HFFc6 (cell line): ENCODE measurements at regions not wholly inside any gene's neighbourhood (a gene's known extent, or its start where the extent isn't known, plus 50 kb on each side); places are given as distances from the start of the nearest gene placed in this dataset.
A peak's percentile ranks its signal among the peaks of the same experiment; 100 is the strongest.
"Not testable (repeated sequence)": the region's sequence is repeated elsewhere in the genome, so short reads cannot be mapped to it uniquely, and the experiment has no call there.

Source experiments
- DNase-seq: peaks from one replicate; pipeline ENCODE4 v3.0.0-alpha.2; 2018
- H3K27ac Mint-ChIP-seq: 2 replicates; pipeline ENCODE4 v1.8.0; 2020; ENCODE audit warnings: mild to moderate bottlenecking, mixed read lengths
- H3K27me3 Mint-ChIP-seq: 2 replicates; pipeline ENCODE4 v1.8.0; 2021; ENCODE audit warnings: mild to moderate bottlenecking, moderate library complexity, mixed read lengths; ENCODE audit not compliant: insufficient read depth
- H3K36me3 Mint-ChIP-seq: 2 replicates; pipeline ENCODE4 v1.8.0; 2021; ENCODE audit warnings: low read depth, mixed read lengths
- H3K4me1 Mint-ChIP-seq: 2 replicates; pipeline ENCODE4 v1.8.0; 2020; ENCODE audit warnings: low read depth, mixed read lengths
- H3K4me3 Mint-ChIP-seq: 2 replicates; pipeline ENCODE4 v1.8.0; 2020; ENCODE audit warnings: mild to moderate bottlenecking, moderate library complexity, mixed read lengths
- H3K9me3 Mint-ChIP-seq: 2 replicates; pipeline ENCODE4 v1.8.0; 2020; ENCODE audit warnings: mild to moderate bottlenecking, mixed read lengths
- TF ChIP-seq, protein P1 (sequence below): fragments of 200-600 bp; sonication (generic); IDR thresholded peaks from 2 replicates; pipeline ENCODE4 v1.5.0; 2021; ENCODE audit warnings: antibody characterized with exemption, mild to moderate bottlenecking

DNA sequence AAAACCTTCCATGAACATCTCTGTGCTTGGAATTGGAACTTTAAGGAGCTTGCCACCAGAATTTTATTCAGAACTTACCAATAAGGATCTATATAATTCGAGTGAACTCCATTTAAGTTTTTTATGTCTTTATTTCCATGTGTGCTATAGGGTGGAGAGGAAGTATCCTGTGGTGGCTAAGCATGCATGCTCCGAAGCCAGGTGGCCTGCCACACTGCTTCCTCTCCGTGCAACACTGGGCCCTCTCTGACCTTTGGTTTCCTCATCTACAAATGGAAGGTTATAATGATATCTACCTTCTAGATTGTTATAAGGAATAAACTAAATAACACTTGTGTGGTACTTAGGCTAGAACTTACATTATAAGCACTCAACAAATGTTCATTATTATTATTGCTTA is 382.1 kb downstream of the PTPRC start:
- no peaks in the 10 kb centered on the region for H3K9me3 Mint-ChIP-seq
- no peak overlapping the region for H3K4me3 Mint-ChIP-seq
- H3K36me3 Mint-ChIP-seq, result no peaks in the 10 kb centered on the region
- no peak overlapping the region for H3K27ac Mint-ChIP-seq
- no peaks in the 10 kb centered on the region for H3K27me3 Mint-ChIP-seq
- TF ChIP-seq, protein P1, sequence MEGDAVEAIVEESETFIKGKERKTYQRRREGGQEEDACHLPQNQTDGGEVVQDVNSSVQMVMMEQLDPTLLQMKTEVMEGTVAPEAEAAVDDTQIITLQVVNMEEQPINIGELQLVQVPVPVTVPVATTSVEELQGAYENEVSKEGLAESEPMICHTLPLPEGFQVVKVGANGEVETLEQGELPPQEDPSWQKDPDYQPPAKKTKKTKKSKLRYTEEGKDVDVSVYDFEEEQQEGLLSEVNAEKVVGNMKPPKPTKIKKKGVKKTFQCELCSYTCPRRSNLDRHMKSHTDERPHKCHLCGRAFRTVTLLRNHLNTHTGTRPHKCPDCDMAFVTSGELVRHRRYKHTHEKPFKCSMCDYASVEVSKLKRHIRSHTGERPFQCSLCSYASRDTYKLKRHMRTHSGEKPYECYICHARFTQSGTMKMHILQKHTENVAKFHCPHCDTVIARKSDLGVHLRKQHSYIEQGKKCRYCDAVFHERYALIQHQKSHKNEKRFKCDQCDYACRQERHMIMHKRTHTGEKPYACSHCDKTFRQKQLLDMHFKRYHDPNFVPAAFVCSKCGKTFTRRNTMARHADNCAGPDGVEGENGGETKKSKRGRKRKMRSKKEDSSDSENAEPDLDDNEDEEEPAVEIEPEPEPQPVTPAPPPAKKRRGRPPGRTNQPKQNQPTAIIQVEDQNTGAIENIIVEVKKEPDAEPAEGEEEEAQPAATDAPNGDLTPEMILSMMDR, result no peak
- DNase-seq, result no peak
- H3K4me1 Mint-ChIP-seq, result no peaks in the 10 kb centered on the region

DNA sequence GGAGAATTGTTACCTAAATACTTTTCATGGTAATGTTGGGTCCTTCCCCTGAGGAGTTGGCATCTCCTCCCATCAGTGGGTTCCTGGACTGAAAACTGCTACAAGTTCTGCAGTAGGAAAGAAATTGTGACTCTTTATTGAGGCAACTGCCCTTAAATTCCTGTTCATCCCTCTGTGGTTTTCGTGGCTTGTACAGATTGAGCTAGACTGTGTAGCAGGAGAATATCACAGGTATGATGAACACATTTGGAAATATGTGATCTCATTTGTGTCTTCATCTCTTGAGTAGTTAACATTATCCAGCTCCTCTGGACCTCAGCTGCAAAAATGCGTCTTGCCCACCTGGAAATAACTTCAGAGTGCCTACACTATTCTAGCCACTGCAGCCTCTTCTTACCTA is 390.6 kb downstream of the PTPRC start:
- Mint-ChIP-seq H3K4me3 (no peak overlapping the region), H3K4me1 (peaks cover 12% of the 10 kb centered on the region), H3K36me3 (no peaks in the 10 kb centered on the region), H3K9me3 (no peaks in the 10 kb centered on the region), H3K27me3 (peaks cover 4% of the 10 kb centered on the region), H3K27ac (peak overlapping the region; percentile 25; the same call in 1 of the 2 replicates)
- TF ChIP-seq, protein P1, result no peak
- peak; percentile 50 for DNase-seq

DNA sequence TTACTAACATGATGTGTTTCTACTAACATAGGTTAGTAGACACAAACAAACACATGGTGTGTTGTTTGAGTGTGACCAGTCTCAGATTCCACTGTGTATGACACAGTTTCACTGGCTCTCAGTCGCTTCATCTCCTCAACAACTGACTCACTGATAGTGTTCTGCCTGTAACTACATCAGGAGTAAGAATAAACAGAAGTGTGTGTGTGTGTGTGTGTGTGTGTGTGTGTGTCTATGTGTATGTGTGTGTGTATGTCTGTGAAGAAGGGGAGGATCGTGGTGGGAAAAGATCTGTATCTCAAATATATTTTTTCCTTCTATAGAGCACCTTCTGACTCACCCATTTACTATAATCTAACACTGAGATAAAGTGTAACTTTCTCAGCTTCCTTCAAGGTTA is 391.0 kb downstream of the PTPRC start:
- H3K9me3 Mint-ChIP-seq, result no peaks in the 10 kb centered on the region
- H3K27me3 Mint-ChIP-seq, result peaks cover 4% of the 10 kb centered on the region
- no peak overlapping the region for H3K4me3 Mint-ChIP-seq
- TF ChIP-seq, protein P1, result no peak
- H3K27ac Mint-ChIP-seq, result peak overlapping the region; percentile 25; the same call in 1 of the 2 replicates
- DNase-seq, result peak; percentile 79
- peaks cover 12% of the 10 kb centered on the region for H3K4me1 Mint-ChIP-seq
- no peaks in the 10 kb centered on the region for H3K36me3 Mint-ChIP-seq

DNA sequence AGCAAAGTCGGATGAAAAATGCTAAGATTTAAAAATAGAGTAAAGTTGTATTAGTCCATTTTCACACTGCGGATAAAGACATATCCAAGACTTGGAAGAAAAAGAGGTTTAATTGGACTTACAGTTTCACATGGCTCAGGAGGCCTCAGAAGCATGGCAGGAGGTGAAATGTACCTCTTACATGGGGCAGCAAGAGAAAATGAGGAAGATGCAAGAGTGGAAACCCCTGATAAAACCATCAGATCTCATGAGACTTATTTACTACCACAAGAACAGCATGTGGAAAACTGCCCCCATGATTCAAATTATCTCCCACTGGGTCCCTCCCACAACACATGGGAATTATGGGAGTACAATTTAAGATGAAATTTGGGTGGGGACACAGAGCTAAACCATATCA is 391.7 kb downstream of the PTPRC start:
- H3K4me3 Mint-ChIP-seq, H3K36me3 Mint-ChIP-seq, DNase-seq, H3K27ac Mint-ChIP-seq, H3K9me3 Mint-ChIP-seq, H3K27me3 Mint-ChIP-seq: not testable (repeated sequence)
- H3K4me1 Mint-ChIP-seq, result peaks cover 12% of the 10 kb centered on the region

DNA sequence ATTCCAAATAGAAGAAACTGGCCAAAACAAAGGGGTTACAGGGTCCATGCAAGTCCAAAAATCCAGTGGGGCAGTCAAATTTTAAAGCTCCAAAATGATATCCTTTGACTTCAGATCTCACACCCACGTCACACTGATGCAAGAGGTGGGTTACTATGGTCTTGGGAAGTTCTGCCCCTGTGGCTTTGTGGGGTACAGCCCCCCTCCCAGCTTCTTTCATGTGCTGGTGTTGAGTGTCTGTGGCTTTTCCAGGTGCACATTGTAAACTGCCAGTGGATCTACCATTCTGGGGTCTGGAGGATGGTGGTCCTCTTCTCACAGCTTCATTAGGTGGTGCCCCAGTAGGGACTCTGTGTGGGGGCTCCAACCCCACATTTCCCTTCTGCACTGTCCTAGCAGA is 392.3 kb downstream of the PTPRC start:
- H3K27me3 Mint-ChIP-seq, H3K4me3 Mint-ChIP-seq, DNase-seq, H3K27ac Mint-ChIP-seq, H3K36me3 Mint-ChIP-seq, H3K9me3 Mint-ChIP-seq: not testable (repeated sequence)
- H3K4me1 Mint-ChIP-seq, result peaks cover 12% of the 10 kb centered on the region

DNA sequence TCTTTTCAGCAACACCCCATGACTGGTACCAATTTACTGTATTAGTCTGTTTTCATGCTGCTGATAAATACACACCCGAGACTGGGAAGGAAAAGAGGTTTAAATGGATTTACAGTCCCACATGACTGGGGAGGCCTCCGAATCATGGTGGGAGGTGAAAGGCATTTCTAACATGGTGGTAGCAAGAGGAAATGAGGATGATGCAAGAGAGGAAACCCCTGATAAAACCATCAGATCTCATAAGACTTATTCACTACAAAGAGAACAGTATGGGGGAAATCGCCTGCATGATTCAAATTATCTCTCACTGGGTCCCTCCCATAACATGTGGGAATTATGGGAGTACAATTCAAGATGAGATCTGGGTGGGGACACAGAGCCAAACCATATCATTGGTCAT is 393.6 kb downstream of the PTPRC start:
- not testable (repeated sequence) for H3K4me3 Mint-ChIP-seq, H3K27ac Mint-ChIP-seq, DNase-seq, H3K9me3 Mint-ChIP-seq, H3K36me3 Mint-ChIP-seq, H3K27me3 Mint-ChIP-seq
- peaks cover 12% of the 10 kb centered on the region for H3K4me1 Mint-ChIP-seq

DNA sequence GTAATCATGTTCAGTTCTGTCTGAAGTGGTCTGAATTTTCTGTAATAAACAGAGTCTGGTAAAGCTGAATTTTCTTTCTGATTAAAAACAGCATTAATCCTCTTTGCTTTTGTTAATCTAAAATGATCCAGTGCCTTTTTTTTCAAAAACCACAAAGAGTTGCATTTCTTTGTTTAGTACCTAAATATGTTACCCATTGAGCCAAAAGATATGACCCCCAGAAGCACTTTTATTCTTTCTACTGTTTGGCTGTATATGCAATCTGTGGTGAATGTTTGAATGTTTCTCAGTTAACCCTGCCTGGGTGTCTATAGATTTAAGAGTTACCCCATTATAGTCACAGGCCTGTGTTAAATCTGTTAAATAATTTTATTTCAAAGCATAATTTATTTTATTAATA is 394.8 kb downstream of the PTPRC start:
- no peak overlapping the region for H3K4me3 Mint-ChIP-seq
- H3K27ac Mint-ChIP-seq, result no peak overlapping the region
- peaks cover 12% of the 10 kb centered on the region for H3K4me1 Mint-ChIP-seq
- no peaks in the 10 kb centered on the region for H3K27me3 Mint-ChIP-seq
- no peaks in the 10 kb centered on the region for H3K36me3 Mint-ChIP-seq
- TF ChIP-seq, protein P1, result no peak
- DNase-seq, result no peak
- H3K9me3 Mint-ChIP-seq, result no peaks in the 10 kb centered on the region
